Stimulated activated naive CD8-positive, alpha-beta T cell treated with anti-CD3 and anti-CD28 coated beads, Interleukin-15, amount 100 ng/mL, for 72 hours (primary cell): ENCODE measurements at regions not wholly inside any gene's neighbourhood (a gene's known extent, or its start where the extent isn't known, plus 50 kb on each side); places are given as distances from the start of the nearest gene placed in this dataset.

ENCODE experiments used
- ATAC-seq: fragments of 150-1000 bp; cut with Tn5 transposase; 2 replicates; pipeline ENCODE4 v1.10.0; 2021; ENCODE audit warnings: mild to moderate bottlenecking, moderate library complexity
- DNase-seq, 2 donors: peaks; one replicate each; pipeline ENCODE4 v3.0.0; 2021 to 2022
- H3K27ac Mint-ChIP-seq, 2 donors: one replicate each; pipeline ENCODE4 v1.8.0; 2022; ENCODE audit warnings: mild to moderate bottlenecking in 2 of 2, mixed read lengths in 2 of 2, moderate library complexity in 2 of 2
- H3K27me3 Mint-ChIP-seq: one replicate; pipeline ENCODE4 v1.8.0; 2022; ENCODE audit warnings: mixed read lengths
- H3K4me1 Mint-ChIP-seq: one replicate; pipeline ENCODE4 v1.8.0; 2022; ENCODE audit warnings: mild to moderate bottlenecking, mixed read lengths
- H3K4me3 Mint-ChIP-seq, 2 donors: one replicate each; pipeline ENCODE4 v1.8.0; 2022; ENCODE audit warnings: mild to moderate bottlenecking in 2 of 2, mixed read lengths in 2 of 2, moderate library complexity in 1 of 2
- H3K9me3 Mint-ChIP-seq, 2 donors: one replicate each; pipeline ENCODE4 v1.8.0; 2022; ENCODE audit warnings: mixed read lengths in 2 of 2

- ATAC-seq (no peak), DNase-seq (no peak)
- no peaks in the 10 kb centered on the region for H3K27me3 Mint-ChIP-seq
- H3K9me3 Mint-ChIP-seq: peaks cover 0 to 8% of the 10 kb centered on the region in 2 donors
- H3K4me1 Mint-ChIP-seq: no peaks in the 10 kb centered on the region
- no peak overlapping the region for H3K27ac Mint-ChIP-seq
- no peak overlapping the region for H3K4me3 Mint-ChIP-seq
Measured at GRCh38 chr2:103959174-103960128, 894.5 kb upstream of the POU3F3 start.

- Mint-ChIP-seq H3K9me3 (peaks cover 0 to 8% of the 10 kb centered on the region in 2 donors), H3K4me1 (no peaks in the 10 kb centered on the region), H3K27me3 (no peaks in the 10 kb centered on the region), H3K27ac (no peak overlapping the region), H3K4me3 (no peak overlapping the region)
- no peak for DNase-seq
- no peak for ATAC-seq
Measured at GRCh38 chr2:103960129-103960513, 893.8 kb upstream of the POU3F3 start.

- DNase-seq: no peak
- ATAC-seq: no peak
- H3K27me3 Mint-ChIP-seq: no peaks in the 10 kb centered on the region
- H3K27ac Mint-ChIP-seq: no peak overlapping the region
- H3K9me3 Mint-ChIP-seq: peaks cover 6 to 8% of the 10 kb centered on the region in 2 donors
- H3K4me1 Mint-ChIP-seq: no peaks in the 10 kb centered on the region
- no peak overlapping the region for H3K4me3 Mint-ChIP-seq
Measured at GRCh38 chr2:103960951-103961350, 893.0 kb upstream of the POU3F3 start.

GRCh38 chr2:103961862-103962261 is 892.1 kb upstream of the POU3F3 start:
- DNase-seq (no peak), ATAC-seq (no peak)
- Mint-ChIP-seq H3K4me1 (no peaks in the 10 kb centered on the region), H3K27me3 (no peaks in the 10 kb centered on the region), H3K27ac (no peak overlapping the region), H3K4me3 (no peak overlapping the region), H3K9me3 (peaks cover 0 to 6% of the 10 kb centered on the region in 2 donors)

GRCh38 chr2:103962670-103963069 is 891.2 kb upstream of the POU3F3 start:
- ATAC-seq: no peak
- H3K4me1 Mint-ChIP-seq: no peaks in the 10 kb centered on the region

GRCh38 chr2:103963146-103963725 is 890.7 kb upstream of the POU3F3 start:
- DNase-seq (no peak), ATAC-seq (no peak)
- no peak overlapping the region for H3K4me3 Mint-ChIP-seq

More at GRCh38 chr2:103962670-103963069, 891.2 kb upstream of the POU3F3 start:
- Mint-ChIP-seq H3K9me3 (peaks cover 0 to 10% of the 10 kb centered on the region in 2 donors), H3K27me3 (no peaks in the 10 kb centered on the region), H3K27ac (no peak overlapping the region), H3K4me3 (no peak overlapping the region)
- DNase-seq: no peak

GRCh38 chr2:103977241-103977640 is 876.7 kb upstream of the POU3F3 start:
- H3K4me1 Mint-ChIP-seq: no peaks in the 10 kb centered on the region
- H3K27me3 Mint-ChIP-seq: no peaks in the 10 kb centered on the region
- no peak overlapping the region for H3K27ac Mint-ChIP-seq
- H3K9me3 Mint-ChIP-seq: no peaks in the 10 kb centered on the region
- DNase-seq (no peak), ATAC-seq (no peak)
- H3K4me3 Mint-ChIP-seq: no peak overlapping the region

More at GRCh38 chr2:103963146-103963725, 890.7 kb upstream of the POU3F3 start:
- Mint-ChIP-seq H3K27me3 (no peaks in the 10 kb centered on the region), H3K4me1 (no peaks in the 10 kb centered on the region), H3K27ac (no peak overlapping the region), H3K9me3 (peaks cover 0 to 10% of the 10 kb centered on the region in 2 donors)

GRCh38 chr2:103977668-103978067 is 876.2 kb upstream of the POU3F3 start:
- no peaks in the 10 kb centered on the region for H3K9me3 Mint-ChIP-seq
- H3K4me1 Mint-ChIP-seq: no peaks in the 10 kb centered on the region
- H3K27me3 Mint-ChIP-seq: no peaks in the 10 kb centered on the region
- H3K27ac Mint-ChIP-seq: no peak overlapping the region
- DNase-seq (no peak), ATAC-seq (no peak)
- H3K4me3 Mint-ChIP-seq: no peak overlapping the region

GRCh38 chr2:103980401-103980800 is 873.5 kb upstream of the POU3F3 start:
- peaks cover 0 to 10% of the 10 kb centered on the region in 2 donors for H3K9me3 Mint-ChIP-seq
- DNase-seq (no peak), ATAC-seq (no peak)
- no peaks in the 10 kb centered on the region for H3K27me3 Mint-ChIP-seq
- no peak overlapping the region for H3K27ac Mint-ChIP-seq
- no peaks in the 10 kb centered on the region for H3K4me1 Mint-ChIP-seq
- H3K4me3 Mint-ChIP-seq: no peak overlapping the region

GRCh38 chr2:103982691-103983090 is 871.2 kb upstream of the POU3F3 start:
- Mint-ChIP-seq H3K27ac (no peak overlapping the region), H3K4me1 (no peaks in the 10 kb centered on the region), H3K4me3 (no peak overlapping the region), H3K9me3 (peaks cover 0 to 14% of the 10 kb centered on the region in 2 donors), H3K27me3 (no peaks in the 10 kb centered on the region)
- DNase-seq (no peak), ATAC-seq (no peak)

- DNase-seq (no peak), ATAC-seq (no peak)
- Mint-ChIP-seq H3K27me3 (no peaks in the 10 kb centered on the region), H3K4me3 (no peak overlapping the region), H3K9me3 (peaks cover 9 to 14% of the 10 kb centered on the region in 2 donors), H3K27ac (no peak overlapping the region), H3K4me1 (no peaks in the 10 kb centered on the region)
Measured at GRCh38 chr2:103986001-103986400, 867.9 kb upstream of the POU3F3 start.

- ATAC-seq: no peak
- H3K4me1 Mint-ChIP-seq: no peaks in the 10 kb centered on the region
- H3K9me3 Mint-ChIP-seq: peaks cover 13 to 15% of the 10 kb centered on the region in 2 donors
- H3K27me3 Mint-ChIP-seq: no peaks in the 10 kb centered on the region
- H3K4me3 Mint-ChIP-seq: no peak overlapping the region
- no peak overlapping the region for H3K27ac Mint-ChIP-seq
- DNase-seq: no peak
Measured at GRCh38 chr2:103991591-103991990, 862.3 kb upstream of the POU3F3 start.

- DNase-seq (no peak), ATAC-seq (no peak)
- Mint-ChIP-seq H3K4me3 (no peak overlapping the region), H3K27me3 (no peaks in the 10 kb centered on the region), H3K27ac (no peak overlapping the region), H3K4me1 (no peaks in the 10 kb centered on the region), H3K9me3 (peaks cover 22 to 27% of the 10 kb centered on the region in 2 donors)
Measured at GRCh38 chr2:104004821-104005220, 849.1 kb upstream of the POU3F3 start.

- Mint-ChIP-seq H3K27me3 (no peaks in the 10 kb centered on the region), H3K27ac (no peak overlapping the region), H3K9me3 (peaks cover 6 to 21% of the 10 kb centered on the region in 2 donors), H3K4me1 (no peaks in the 10 kb centered on the region), H3K4me3 (no peak overlapping the region)
- no peak for ATAC-seq
- DNase-seq: no peak
Measured at GRCh38 chr2:104016801-104017200, 837.1 kb upstream of the POU3F3 start.

GRCh38 chr2:104023306-104023705 is 830.6 kb upstream of the POU3F3 start:
- no peak overlapping the region for H3K27ac Mint-ChIP-seq
- ATAC-seq (no peak), DNase-seq (no peak)
- no peaks in the 10 kb centered on the region for H3K4me1 Mint-ChIP-seq
- H3K4me3 Mint-ChIP-seq: no peak overlapping the region
- H3K27me3 Mint-ChIP-seq: no peaks in the 10 kb centered on the region
- H3K9me3 Mint-ChIP-seq: peaks cover 6 to 17% of the 10 kb centered on the region in 2 donors

GRCh38 chr2:104023765-104024164 is 830.1 kb upstream of the POU3F3 start:
- Mint-ChIP-seq H3K27ac (no peak overlapping the region), H3K27me3 (no peaks in the 10 kb centered on the region), H3K9me3 (peaks cover 7 to 17% of the 10 kb centered on the region in 2 donors), H3K4me3 (no peak overlapping the region), H3K4me1 (no peaks in the 10 kb centered on the region)
- DNase-seq (no peak), ATAC-seq (no peak)
